Immature natural killer cell (primary cell): ENCODE measurements at regions not wholly inside any gene's neighbourhood (a gene's known extent, or its start where the extent isn't known, plus 50 kb on each side); places are given as distances from the start of the nearest gene placed in this dataset.
"Not testable (repeated sequence)": the region's sequence is repeated elsewhere in the genome, so short reads cannot be mapped to it uniquely, and the experiment has no call there.

Experiments
- DNase-seq, 3 donors: peaks; one replicate each; pipeline ENCODE4 v3.0.0; 2022; ENCODE audit warnings: mixed read lengths in 1 of 3
- H3K27ac Mint-ChIP-seq, 6 donors: one replicate each; pipeline ENCODE4 v1.8.0; 2020; ENCODE audit warnings: mixed read lengths in 6 of 6, mild to moderate bottlenecking in 5 of 6, inconsistent platforms in 4 of 6, moderate library complexity in 3 of 6
- H3K27me3 Mint-ChIP-seq, 3 donors: one replicate each; pipeline ENCODE4 v1.8.0; 2020 to 2021; ENCODE audit warnings: low read depth in 3 of 3, mild to moderate bottlenecking in 3 of 3, mixed read lengths in 3 of 3, moderate library complexity in 3 of 3, inconsistent platforms in 1 of 3
- H3K36me3 Mint-ChIP-seq, 3 donors: one replicate each; pipeline ENCODE4 v1.8.0; 2020; ENCODE audit warnings: mixed read lengths in 3 of 3, inconsistent platforms in 2 of 3, mild to moderate bottlenecking in 2 of 3
- H3K4me1 Mint-ChIP-seq, 2 donors: one replicate each; pipeline ENCODE4 v1.8.0; 2020; ENCODE audit warnings: inconsistent platforms in 2 of 2, mild to moderate bottlenecking in 2 of 2, mixed read lengths in 2 of 2, moderate library complexity in 1 of 2
- H3K4me3 Mint-ChIP-seq, 5 donors: one replicate each; pipeline ENCODE4 v1.8.0; 2020; ENCODE audit warnings: mild to moderate bottlenecking in 5 of 5, mixed read lengths in 5 of 5, inconsistent platforms in 3 of 5, moderate library complexity in 3 of 5
- H3K9me3 Mint-ChIP-seq, 6 donors: one replicate each; pipeline ENCODE4 v1.8.0; 2020; ENCODE audit warnings: mild to moderate bottlenecking in 6 of 6, mixed read lengths in 6 of 6, inconsistent platforms in 4 of 6, moderate library complexity in 3 of 6

GRCh38 chr6:74891349-74891831, 314.5 kb downstream of the COL12A1 start:
- no peak overlapping the region for H3K4me3 Mint-ChIP-seq
- H3K9me3 Mint-ChIP-seq = peaks cover 8 to 25% (median 13%) of the 10 kb centered on the region in 6 donors
- no peaks in the 10 kb centered on the region for H3K36me3 Mint-ChIP-seq
- no peak for DNase-seq
- no peak overlapping the region for H3K27ac Mint-ChIP-seq
- H3K27me3 Mint-ChIP-seq = no peaks in the 10 kb centered on the region
- no peaks in the 10 kb centered on the region for H3K4me1 Mint-ChIP-seq

DNA sequence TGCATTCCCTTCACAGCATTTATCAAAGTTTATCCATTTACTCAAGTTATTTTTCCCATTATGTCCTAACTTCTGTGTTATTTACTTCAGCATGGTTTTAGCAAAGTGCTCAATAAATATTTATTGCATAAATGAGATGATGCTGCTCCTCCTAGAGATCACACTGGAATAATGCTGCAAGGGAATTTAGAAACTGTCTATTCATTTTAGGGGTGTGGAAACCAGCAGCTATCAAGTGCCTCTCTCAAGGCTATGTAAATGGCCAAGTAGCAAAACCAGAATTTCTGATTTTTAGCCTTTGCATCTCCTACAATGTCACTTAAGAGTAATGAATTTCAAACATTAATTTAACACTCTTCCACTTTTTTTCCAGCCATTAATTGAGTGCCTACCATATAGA, 316.2 kb downstream of the COL12A1 start:
- Mint-ChIP-seq H3K4me3 (no peak overlapping the region), H3K27ac (no peak overlapping the region), H3K9me3 (peaks cover 8 to 26% (median 15%) of the 10 kb centered on the region in 6 donors), H3K27me3 (no peaks in the 10 kb centered on the region), H3K36me3 (no peaks in the 10 kb centered on the region), H3K4me1 (no peaks in the 10 kb centered on the region)
- no peak for DNase-seq

- peaks cover 8 to 26% (median 14%) of the 10 kb centered on the region in 6 donors for H3K9me3 Mint-ChIP-seq
- DNase-seq, H3K36me3 Mint-ChIP-seq, H3K4me1 Mint-ChIP-seq, H3K4me3 Mint-ChIP-seq, H3K27me3 Mint-ChIP-seq, H3K27ac Mint-ChIP-seq: not testable (repeated sequence)
These were observed 317.1 kb downstream of the COL12A1 start for GRCh38 chr6:74888741-74889140.

DNA sequence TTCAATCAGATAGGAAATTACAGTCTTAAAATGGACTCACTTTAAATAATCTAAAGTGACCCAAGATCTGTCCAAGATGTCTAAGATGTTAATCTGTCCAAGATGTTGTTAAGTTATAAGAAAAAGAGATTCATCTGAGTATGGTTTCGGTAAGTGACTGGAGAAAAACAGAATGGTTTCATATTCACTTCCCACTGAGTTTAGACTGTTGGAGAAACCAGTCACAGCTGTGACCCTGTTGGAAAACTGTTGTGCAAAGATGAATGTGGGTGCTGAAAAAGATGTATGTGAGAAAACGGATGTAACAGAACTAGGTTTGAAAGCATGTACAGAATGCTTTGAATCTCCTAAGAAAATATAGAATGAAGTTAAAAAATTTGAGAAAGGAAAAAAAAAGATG, 325.9 kb downstream of the COL12A1 start:
- Mint-ChIP-seq H3K9me3 (peaks cover 8 to 28% (median 10%) of the 10 kb centered on the region in 6 donors), H3K4me1 (no peaks in the 10 kb centered on the region), H3K4me3 (no peak overlapping the region), H3K36me3 (no peaks in the 10 kb centered on the region), H3K27me3 (peaks cover 0 to 2% (median 2%) of the 10 kb centered on the region in 3 donors), H3K27ac (no peak overlapping the region)
- no peak for DNase-seq

DNA sequence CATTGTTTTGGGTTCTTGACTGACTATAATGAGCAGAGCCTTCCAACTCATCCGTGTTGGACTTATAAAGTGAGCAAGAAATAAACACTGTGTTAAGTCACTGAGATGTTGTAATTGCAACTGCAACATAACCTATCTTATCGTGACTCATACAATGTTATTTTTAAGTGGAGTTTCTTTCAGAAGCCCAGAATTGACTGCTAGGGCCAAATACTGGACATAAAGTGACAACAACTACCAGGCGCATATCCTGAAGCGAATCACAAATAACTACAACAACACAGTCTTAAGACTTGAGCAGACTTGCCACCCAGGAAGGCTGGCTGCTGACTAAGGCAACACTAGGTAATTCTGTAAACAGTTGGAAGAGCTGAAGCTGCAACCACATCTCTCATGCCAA, 326.6 kb downstream of the COL12A1 start:
- Mint-ChIP-seq H3K27ac (no peak overlapping the region), H3K27me3 (peaks cover 0 to 2% (median 2%) of the 10 kb centered on the region in 3 donors), H3K4me3 (no peak overlapping the region), H3K9me3 (peaks cover 8 to 31% (median 10%) of the 10 kb centered on the region in 6 donors), H3K4me1 (no peaks in the 10 kb centered on the region), H3K36me3 (no peaks in the 10 kb centered on the region)
- DNase-seq = no peak

DNA sequence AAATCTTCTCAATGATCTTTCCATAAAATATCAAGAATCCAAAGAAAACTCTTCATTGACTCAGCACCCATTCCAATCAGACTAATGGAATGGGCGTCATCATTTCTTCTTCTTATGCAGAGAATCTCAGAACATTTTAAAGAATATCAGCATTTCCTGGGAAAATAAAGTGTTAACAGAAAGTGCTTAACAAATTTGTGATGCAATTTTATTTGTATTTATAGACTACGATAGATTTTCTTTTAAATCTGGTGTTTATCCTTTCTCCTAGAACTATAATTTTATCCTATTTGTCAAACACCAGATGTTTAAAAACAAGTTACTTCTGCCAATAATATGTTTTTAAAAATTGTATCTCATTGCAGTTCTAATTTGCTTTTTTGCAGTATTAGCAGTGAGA, 330.7 kb downstream of the COL12A1 start:
- no peaks in the 10 kb centered on the region for H3K36me3 Mint-ChIP-seq

GRCh38 chr6:74872754-74873476, 332.9 kb downstream of the COL12A1 start:
- Mint-ChIP-seq H3K9me3 (peaks cover 8 to 31% (median 15%) of the 10 kb centered on the region in 6 donors), H3K27me3 (peaks cover 0 to 3% (median 2%) of the 10 kb centered on the region in 3 donors), H3K27ac (no peak overlapping the region), H3K36me3 (no peaks in the 10 kb centered on the region), H3K4me3 (no peak overlapping the region), H3K4me1 (no peaks in the 10 kb centered on the region)
- DNase-seq = no peak

More for the DNA sequence above, 330.7 kb downstream of the COL12A1 start:
- H3K27me3 Mint-ChIP-seq = peaks cover 0 to 5% (median 2%) of the 10 kb centered on the region in 3 donors
- no peak for DNase-seq
- H3K4me1 Mint-ChIP-seq = no peaks in the 10 kb centered on the region
- no peak overlapping the region for H3K4me3 Mint-ChIP-seq
- H3K27ac Mint-ChIP-seq = no peak overlapping the region
- peaks cover 11 to 41% (median 16%) of the 10 kb centered on the region in 6 donors for H3K9me3 Mint-ChIP-seq

DNA sequence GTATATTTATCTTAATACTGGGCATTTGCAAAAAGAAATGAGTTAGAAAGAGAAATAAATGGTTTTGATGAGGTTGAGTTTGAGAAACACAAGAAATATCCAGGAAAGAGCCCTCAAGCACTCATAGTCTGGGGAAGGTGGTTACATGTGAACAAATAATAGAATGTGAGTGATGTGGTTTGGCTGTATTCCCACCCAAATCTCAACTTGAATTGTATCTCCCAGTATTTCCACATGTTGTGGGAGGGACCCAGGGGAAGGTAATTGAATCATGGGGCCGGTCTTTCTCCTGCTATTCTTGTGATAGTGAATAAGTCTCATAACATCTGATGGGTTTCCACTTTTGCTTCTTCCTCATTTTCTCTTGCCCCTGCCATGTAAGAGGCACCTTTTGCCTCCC, 334.1 kb downstream of the COL12A1 start:
- peaks cover 0 to 3% (median 0%) of the 10 kb centered on the region in 3 donors for H3K27me3 Mint-ChIP-seq
- DNase-seq = no peak
- H3K36me3 Mint-ChIP-seq = no peaks in the 10 kb centered on the region
- no peak overlapping the region for H3K4me3 Mint-ChIP-seq
- H3K27ac Mint-ChIP-seq = no peak overlapping the region
- H3K4me1 Mint-ChIP-seq = no peaks in the 10 kb centered on the region
- peaks cover 8 to 37% (median 16%) of the 10 kb centered on the region in 6 donors for H3K9me3 Mint-ChIP-seq

- peaks cover 0 to 3% (median 0%) of the 10 kb centered on the region in 3 donors for H3K27me3 Mint-ChIP-seq
These were observed 335.4 kb downstream of the COL12A1 start for GRCh38 chr6:74870403-74870802.

DNA sequence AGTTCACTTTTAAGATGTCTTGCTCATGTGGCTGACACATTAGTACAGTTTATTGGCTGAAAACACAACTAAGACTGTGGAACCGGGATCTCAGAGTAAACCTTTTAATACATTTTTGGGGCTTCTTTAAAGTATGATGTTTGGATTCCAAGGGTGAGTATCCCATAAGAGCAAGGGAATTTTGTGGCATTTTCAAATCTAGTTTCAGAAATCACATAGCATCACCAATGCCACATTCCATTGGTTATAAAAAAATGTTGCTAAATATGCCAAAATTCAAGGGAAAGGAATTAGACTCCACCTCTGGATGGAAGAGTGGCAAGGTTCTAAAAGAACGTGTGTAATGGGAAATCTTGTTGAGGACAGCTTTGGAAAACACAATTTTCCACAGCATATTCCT, 338.6 kb downstream of the COL12A1 start:
- no peak overlapping the region for H3K4me3 Mint-ChIP-seq
- DNase-seq = no peak
- H3K27me3 Mint-ChIP-seq = peaks cover 0 to 1% (median 0%) of the 10 kb centered on the region in 3 donors
- H3K36me3 Mint-ChIP-seq = no peaks in the 10 kb centered on the region
- H3K4me1 Mint-ChIP-seq = no peaks in the 10 kb centered on the region
- peaks cover 8 to 23% (median 14%) of the 10 kb centered on the region in 6 donors for H3K9me3 Mint-ChIP-seq
- H3K27ac Mint-ChIP-seq = no peak overlapping the region

More at GRCh38 chr6:74870403-74870802, 335.4 kb downstream of the COL12A1 start:
- Mint-ChIP-seq H3K9me3 (peaks cover 8 to 32% (median 13%) of the 10 kb centered on the region in 6 donors), H3K36me3 (no peaks in the 10 kb centered on the region), H3K4me3 (no peak overlapping the region), H3K27ac (no peak overlapping the region), H3K4me1 (no peaks in the 10 kb centered on the region)
- DNase-seq = no peak

DNA sequence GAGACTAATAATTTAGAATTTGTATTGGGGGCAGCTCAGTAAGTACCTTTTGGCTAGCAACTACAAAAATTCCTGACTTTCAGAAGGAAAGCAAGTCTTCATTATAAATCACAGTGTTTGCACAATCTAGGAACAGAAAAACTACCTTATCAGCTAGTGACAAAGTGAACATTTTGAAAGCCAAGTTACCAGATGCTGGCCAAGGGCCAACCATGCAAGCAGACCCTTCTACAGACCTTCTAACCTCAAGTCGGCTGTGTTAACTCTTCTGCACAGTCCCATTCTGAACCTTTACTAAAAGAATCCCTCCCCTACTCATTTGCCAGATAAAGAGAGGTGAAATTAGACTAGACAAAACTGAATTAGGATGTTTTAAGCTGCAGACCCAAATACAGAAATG, 341.9 kb downstream of the COL12A1 start:
- Mint-ChIP-seq H3K27ac (no peak overlapping the region), H3K4me3 (no peak overlapping the region), H3K36me3 (no peaks in the 10 kb centered on the region), H3K4me1 (no peaks in the 10 kb centered on the region), H3K27me3 (no peaks in the 10 kb centered on the region), H3K9me3 (peaks cover 2 to 10% (median 5%) of the 10 kb centered on the region in 6 donors)
- DNase-seq = no peak

- Mint-ChIP-seq H3K36me3 (no peaks in the 10 kb centered on the region), H3K9me3 (peaks cover 0 to 10% (median 4%) of the 10 kb centered on the region in 6 donors), H3K4me3 (no peak overlapping the region), H3K27ac (no peak overlapping the region), H3K4me1 (no peaks in the 10 kb centered on the region), H3K27me3 (no peaks in the 10 kb centered on the region)
- DNase-seq = no peak
These were observed 345.4 kb downstream of the COL12A1 start for GRCh38 chr6:74860456-74860855.

- H3K4me1 Mint-ChIP-seq = no peaks in the 10 kb centered on the region
- no peaks in the 10 kb centered on the region for H3K36me3 Mint-ChIP-seq
- peaks cover 0 to 8% (median 3%) of the 10 kb centered on the region in 6 donors for H3K9me3 Mint-ChIP-seq
- no peak overlapping the region for H3K27ac Mint-ChIP-seq
- no peaks in the 10 kb centered on the region for H3K27me3 Mint-ChIP-seq
- DNase-seq = no peak
- no peak overlapping the region for H3K4me3 Mint-ChIP-seq
These were observed 348.7 kb downstream of the COL12A1 start for GRCh38 chr6:74857157-74857556.

- Mint-ChIP-seq H3K27me3 (no peaks in the 10 kb centered on the region), H3K36me3 (no peaks in the 10 kb centered on the region), H3K4me3 (no peak overlapping the region), H3K9me3 (peaks cover 8 to 23% (median 11%) of the 10 kb centered on the region in 6 donors), H3K27ac (no peak overlapping the region), H3K4me1 (no peaks in the 10 kb centered on the region)
- DNase-seq = no peak
These were observed 351.9 kb downstream of the COL12A1 start for GRCh38 chr6:74853991-74854390.
